ENCODE measurements at regions not wholly inside any gene's neighbourhood (a gene's known extent, or its start where the extent isn't known, plus 50 kb on each side); places are given as distances from the start of the nearest gene placed in this dataset.
"Not testable (repeated sequence)": the region's sequence is repeated elsewhere in the genome, so short reads cannot be mapped to it uniquely, and the experiment has no call there.

GRCh38 chr2:188645986-188646385 lies 328.2 kb upstream of the COL3A1 start:
- no peak for DNase-seq

- no peak for DNase-seq
Observed at GRCh38 chr2:188647430-188648070, 326.6 kb upstream of the COL3A1 start.

GRCh38 chr2:188659656-188660406 lies 314.3 kb upstream of the COL3A1 start:
- DNase-seq = no peak

- no peak for DNase-seq
Observed at GRCh38 chr2:188663301-188663700, 310.9 kb upstream of the COL3A1 start.

GRCh38 chr2:188664416-188664815 lies 309.8 kb upstream of the COL3A1 start:
- DNase-seq = no peak

GRCh38 chr2:188664951-188665595 lies 309.1 kb upstream of the COL3A1 start:
- DNase-seq = no peak

- no peak for DNase-seq
Observed at GRCh38 chr2:188665727-188666304, 308.4 kb upstream of the COL3A1 start.

- DNase-seq = no peak
Observed at GRCh38 chr2:188666503-188666902, 307.7 kb upstream of the COL3A1 start.

- DNase-seq = no peak
Observed at GRCh38 chr2:188668017-188668680, 306.0 kb upstream of the COL3A1 start.

GRCh38 chr2:188675391-188676009 lies 298.7 kb upstream of the COL3A1 start:
- no peak for DNase-seq

GRCh38 chr2:188676010-188676400 lies 298.2 kb upstream of the COL3A1 start:
- DNase-seq = no peak

GRCh38 chr2:188677142-188677541 lies 297.0 kb upstream of the COL3A1 start:
- DNase-seq = no peak

GRCh38 chr2:188678882-188679281 lies 295.3 kb upstream of the COL3A1 start:
- DNase-seq = no peak

- no peak for DNase-seq
Observed at GRCh38 chr2:188682838-188683237, 291.3 kb upstream of the COL3A1 start.

- DNase-seq = no peak
Observed at GRCh38 chr2:188684795-188685194, 289.4 kb upstream of the COL3A1 start.

- DNase-seq = no peak
Observed at GRCh38 chr2:188693111-188693510, 281.1 kb upstream of the COL3A1 start.

GRCh38 chr2:188693771-188694170 lies 280.4 kb upstream of the COL3A1 start:
- DNase-seq = no peak

GRCh38 chr2:188695953-188696352 lies 278.2 kb upstream of the COL3A1 start:
- no peak for DNase-seq

- not testable (repeated sequence) for DNase-seq
Observed at GRCh38 chr2:188698151-188698550, 276.0 kb upstream of the COL3A1 start.

GRCh38 chr2:188701836-188702235 lies 272.3 kb upstream of the COL3A1 start:
- DNase-seq = no peak

GRCh38 chr2:188705191-188705590 lies 269.0 kb upstream of the COL3A1 start:
- no peak for DNase-seq

- no peak for DNase-seq
Observed at GRCh38 chr2:188713961-188714360, 260.2 kb upstream of the COL3A1 start.
